GM12878 (cell line): ENCODE measurements at regions not wholly inside any gene's neighbourhood (a gene's known extent, or its start where the extent isn't known, plus 50 kb on each side); places are given as distances from the start of the nearest gene placed in this dataset.

Source experiments
- ATAC-seq: fragments of 200-7000 bp; cut with Tn5 transposase; 3 replicates; pipeline ENCODE4 v1.9.1; 2020; ENCODE audit warnings: mild to moderate bottlenecking, moderate library complexity
- BruUV-seq: library from RNA; stranded (reverse); fragments of 400-500 nt; replicated peaks from 2 replicates; lab custom pipeline; 2021; lab: Mats Ljungman, UMichigan
- CTCF ChIA-PET: fragments of 300-600 bp; sonication (Branson Sonifier 250); formaldehyde crosslinking; extraction: SDS; loops from one replicate; lab custom pipeline; 2021; ENCODE audit warnings: inconsistent platforms; lab: Yijun Ruan, JAX
- POLR2A ChIA-PET: fragments of 350-600 bp; formaldehyde crosslinking; extraction: SDS; loops from one replicate; lab custom pipeline; 2021; ENCODE audit warnings: inconsistent platforms; lab: Charles Lee
- RAD21 ChIA-PET: fragments of 300-600 bp; sonication (Branson Sonifier 250); formaldehyde crosslinking; loops from one replicate; lab custom pipeline; 2023; ENCODE audit warnings: antibody characterized with exemption; ENCODE audit not compliant: unreplicated experiment; lab: Charles Lee
- SMC1A ChIA-PET: fragments of 300-600 bp; sonication (Branson Sonifier 250); formaldehyde crosslinking; loops from one replicate; lab custom pipeline; 2023; ENCODE audit not compliant: unreplicated experiment, uncharacterized antibody; lab: Charles Lee
- DNase-seq: peaks from one replicate; pipeline ENCODE4 v3.0.0-alpha.2; 2011; ENCODE audit warnings: low read depth, low spot score
- FAIRE-seq: peaks from 3 replicates; lab custom pipeline; 2011; peaks lifted over from hg19 to GRCh38; lab: Jason Lieb, UNC
- H2AFZ ChIP-seq: 2 replicates; pipeline ENCODE4 v1.6.0; 2011; ENCODE audit warnings: low read depth, low read length, control low read depth; ENCODE audit not compliant: control insufficient read depth
- H3K27ac ChIP-seq: 2 replicates; pipeline ENCODE4 v1.5.1; 2011; ENCODE audit warnings: control low read depth; ENCODE audit not compliant: control insufficient read depth, insufficient read depth
- H3K27me3 ChIP-seq, 2 experiments: replicated peaks in 1 of 2; 2 replicates each; pipeline versions ENCODE4 v1.6.0 to v1.6.1; 2011; ENCODE audit warnings: low read length in 1 of 2; ENCODE audit not compliant: control insufficient read depth in 2 of 2, insufficient read depth in 2 of 2
- H3K36me3 ChIP-seq, 2 experiments: 2 replicates each; pipeline ENCODE4 v1.5.1; 2011; ENCODE audit warnings: low read length in 1 of 2; ENCODE audit not compliant: control insufficient read depth in 2 of 2, insufficient read depth in 2 of 2
- H3K4me1 ChIP-seq: 2 replicates; pipeline ENCODE4 v1.6.1; 2011; ENCODE audit warnings: mild to moderate bottlenecking, low read length, moderate library complexity, mixed read lengths; ENCODE audit not compliant: control insufficient read depth, insufficient read depth
- H3K4me2 ChIP-seq: 2 replicates; pipeline ENCODE4 v1.6.0; 2011; ENCODE audit warnings: control low read depth; ENCODE audit not compliant: control insufficient read depth, insufficient read depth
- H3K4me3 ChIP-seq: fragments of 200-600 bp; sonication (generic); 2 replicates; pipeline ENCODE4 v1.5.1; 2016
- H3K79me2 ChIP-seq: 2 replicates; pipeline ENCODE4 v1.6.0; 2011; ENCODE audit warnings: low read length; ENCODE audit not compliant: control insufficient read depth, insufficient read depth
- H3K9ac ChIP-seq: 2 replicates; pipeline ENCODE4 v1.8.0; 2011; ENCODE audit warnings: low read length, control low read depth, mixed read lengths; ENCODE audit not compliant: control insufficient read depth, insufficient read depth
- H3K9me3 ChIP-seq: replicated peaks from 3 replicates; pipeline ENCODE4 v1.5.1; 2011; ENCODE audit warnings: mild to moderate bottlenecking, low read length; ENCODE audit not compliant: control insufficient read depth, insufficient read depth
- H4K20me1 ChIP-seq: 2 replicates; pipeline ENCODE4 v1.6.0; 2011; ENCODE audit not compliant: control insufficient read depth, insufficient read depth
- CHD4 ChIP-seq: fragments of 200-600 bp; sonication (generic); IDR thresholded peaks from 2 replicates; pipeline ENCODE4 v1.6.1; 2016; ENCODE audit warnings: mild to moderate bottlenecking
- EED ChIP-seq: sonication (generic); IDR thresholded peaks from 2 replicates; pipeline ENCODE4 v1.6.1; 2016; ENCODE audit warnings: antibody characterized with exemption, low read depth
- HSF1 ChIP-seq: fragments of 150-350 bp; IDR thresholded peaks from 2 replicates; pipeline ENCODE4 v1.6.1; 2014; ENCODE audit warnings: mild to moderate bottlenecking, low read depth, low read length
- MYC ChIP-seq: IDR thresholded peaks from 2 replicates; pipeline ENCODE4 v1.6.1; 2011; ENCODE audit warnings: mild to moderate bottlenecking, low read length, moderate library complexity, inconsistent platforms; ENCODE audit not compliant: insufficient read depth, insufficient replicate concordance, insufficient read length, severe bottlenecking
- TCF3 ChIP-seq: IDR thresholded peaks from 2 replicates; pipeline ENCODE4 v1.6.1; 2012; ENCODE audit warnings: low read depth, mild to moderate bottlenecking, low read length, borderline replicate concordance; ENCODE audit not compliant: insufficient read depth
- ZBTB11 ChIP-seq: fragments of 450-650 bp; formaldehyde crosslinking; IDR thresholded peaks from 2 replicates; pipeline ENCODE4 v1.5.0; 2022; ENCODE audit warnings: mild to moderate bottlenecking, missing genetic modification characterization
- in situ Hi-C: fragments of 300-500 bp; cut with MboI; formaldehyde crosslinking; loops from 9 replicates; pipeline ENCODE4 v1.14.3; 2018; ENCODE audit warnings: mixed read lengths
- intact Hi-C: fragments of 100-400 bp; cut with micrococcal nuclease; formaldehyde crosslinking; loops from one replicate; pipeline ENCODE4 v1.14.2; 2022; ENCODE audit not compliant: unreplicated experiment
- TF ChIP-seq, protein P1 (sequence below): fragments of 450-650 bp; IDR thresholded peaks from 2 replicates; pipeline ENCODE4 v1.6.1; 2016; ENCODE audit warnings: mild to moderate bottlenecking
- TF ChIP-seq, protein P2 (sequence below), 3 experiments: IDR thresholded peaks in 2 of 3; conservative IDR thresholded peaks in 1 of 3; 2 replicates each; pipeline ENCODE4 v1.5.1; 2011; ENCODE audit warnings: low read depth in 3 of 3, low read length in 3 of 3, mild to moderate bottlenecking in 3 of 3, control low read depth in 2 of 3, moderate library complexity in 2 of 3, inconsistent platforms in 1 of 3, mixed read lengths in 1 of 3; ENCODE audit not compliant: control insufficient read depth in 2 of 3, insufficient read depth in 1 of 3; ENCODE audit errors: extremely low read depth in 1 of 3

DNA sequence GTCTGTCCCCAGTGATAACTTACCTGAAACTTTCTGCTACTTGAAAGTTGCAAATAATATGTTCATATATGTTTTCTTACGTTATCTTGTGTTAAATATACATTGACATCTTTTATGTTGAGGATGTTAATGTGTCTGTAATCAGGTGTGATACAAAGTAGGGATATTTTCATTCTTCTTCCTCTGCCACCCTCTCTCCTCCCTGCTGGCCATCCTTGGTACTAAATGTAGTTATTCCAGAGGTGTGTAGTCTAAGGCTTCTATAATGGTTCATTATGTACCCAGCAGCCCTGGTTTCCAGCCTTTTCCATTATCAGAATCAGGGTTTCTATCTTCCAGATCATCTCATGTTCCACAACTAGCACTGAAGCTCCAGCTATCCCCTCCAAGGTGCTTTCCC, 606.7 kb upstream of the KLHL1 start (continued):
- TF ChIP-seq HSF1 (no peak), TCF3 (no peak), ZBTB11 (no peak), EED (no peak)
- TF ChIP-seq, protein P1, sequence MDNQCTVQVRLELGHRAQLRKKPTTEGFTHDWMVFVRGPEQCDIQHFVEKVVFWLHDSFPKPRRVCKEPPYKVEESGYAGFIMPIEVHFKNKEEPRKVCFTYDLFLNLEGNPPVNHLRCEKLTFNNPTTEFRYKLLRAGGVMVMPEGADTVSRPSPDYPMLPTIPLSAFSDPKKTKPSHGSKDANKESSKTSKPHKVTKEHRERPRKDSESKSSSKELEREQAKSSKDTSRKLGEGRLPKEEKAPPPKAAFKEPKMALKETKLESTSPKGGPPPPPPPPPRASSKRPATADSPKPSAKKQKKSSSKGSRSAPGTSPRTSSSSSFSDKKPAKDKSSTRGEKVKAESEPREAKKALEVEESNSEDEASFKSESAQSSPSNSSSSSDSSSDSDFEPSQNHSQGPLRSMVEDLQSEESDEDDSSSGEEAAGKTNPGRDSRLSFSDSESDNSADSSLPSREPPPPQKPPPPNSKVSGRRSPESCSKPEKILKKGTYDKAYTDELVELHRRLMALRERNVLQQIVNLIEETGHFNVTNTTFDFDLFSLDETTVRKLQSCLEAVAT: no peak

DNA sequence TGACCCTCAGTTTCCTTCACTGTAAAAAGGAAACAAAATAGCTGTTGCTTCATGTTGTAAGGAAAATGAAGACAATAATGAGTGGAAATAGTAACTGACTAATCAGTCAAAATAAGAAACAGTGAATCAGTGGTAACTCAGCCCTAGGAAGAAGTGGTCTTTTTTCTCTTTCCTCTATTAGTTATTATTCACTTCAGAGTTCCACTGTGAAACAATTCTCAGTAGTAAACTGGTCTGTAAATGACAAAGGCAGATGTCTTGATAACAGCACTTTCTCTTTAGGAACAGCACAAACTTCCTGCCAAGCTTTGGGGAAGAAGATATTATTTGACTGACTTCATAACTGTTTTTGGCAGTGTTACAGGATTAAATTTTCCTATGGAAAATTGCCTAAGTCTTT, 600.5 kb upstream of the KLHL1 start:
- in situ Hi-C loops: no loop called here
- CTCF ChIA-PET: no interaction called here
- H3K4me2 ChIP-seq: no peak overlapping the region
- H2AFZ ChIP-seq: no peak overlapping the region
- POLR2A ChIA-PET: no interaction called here
- RAD21 ChIA-PET: no interaction called here
- no peak overlapping the region for H3K4me3 ChIP-seq
- FAIRE-seq (no peak), DNase-seq (no peak), ATAC-seq (no peak)
- TF ChIP-seq, protein P2, sequence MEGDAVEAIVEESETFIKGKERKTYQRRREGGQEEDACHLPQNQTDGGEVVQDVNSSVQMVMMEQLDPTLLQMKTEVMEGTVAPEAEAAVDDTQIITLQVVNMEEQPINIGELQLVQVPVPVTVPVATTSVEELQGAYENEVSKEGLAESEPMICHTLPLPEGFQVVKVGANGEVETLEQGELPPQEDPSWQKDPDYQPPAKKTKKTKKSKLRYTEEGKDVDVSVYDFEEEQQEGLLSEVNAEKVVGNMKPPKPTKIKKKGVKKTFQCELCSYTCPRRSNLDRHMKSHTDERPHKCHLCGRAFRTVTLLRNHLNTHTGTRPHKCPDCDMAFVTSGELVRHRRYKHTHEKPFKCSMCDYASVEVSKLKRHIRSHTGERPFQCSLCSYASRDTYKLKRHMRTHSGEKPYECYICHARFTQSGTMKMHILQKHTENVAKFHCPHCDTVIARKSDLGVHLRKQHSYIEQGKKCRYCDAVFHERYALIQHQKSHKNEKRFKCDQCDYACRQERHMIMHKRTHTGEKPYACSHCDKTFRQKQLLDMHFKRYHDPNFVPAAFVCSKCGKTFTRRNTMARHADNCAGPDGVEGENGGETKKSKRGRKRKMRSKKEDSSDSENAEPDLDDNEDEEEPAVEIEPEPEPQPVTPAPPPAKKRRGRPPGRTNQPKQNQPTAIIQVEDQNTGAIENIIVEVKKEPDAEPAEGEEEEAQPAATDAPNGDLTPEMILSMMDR (IDR thresholded peaks at IDR 0.05 in 2 of 3, conservative IDR thresholded peaks at IDR 0.05 in 1 of 3; ENCODE audit: control insufficient read depth in 2 of 3, extremely low read depth in 1 of 3, insufficient read depth in 1 of 3, low read depth in 3 of 3, low read length in 3 of 3): no peak
- TF ChIP-seq CHD4 (no peak), MYC (no peak)
- no peak overlapping the region for H3K9ac ChIP-seq
- no peaks in the 10 kb centered on the region for H3K79me2 ChIP-seq
- no peaks in the 10 kb centered on the region for H3K9me3 ChIP-seq
- BruUV-seq: no TSS peak
- H4K20me1 ChIP-seq: no peaks in the 10 kb centered on the region
- intact Hi-C loops: no loop called here
- H3K36me3 ChIP-seq: no peaks in the 10 kb centered on the region
- no peaks in the 10 kb centered on the region for H3K4me1 ChIP-seq
- SMC1A ChIA-PET: no interaction called here
- no peaks in the 10 kb centered on the region for H3K27me3 ChIP-seq
- no peak overlapping the region for H3K27ac ChIP-seq
